Epidermal melanocyte (primary cell): ENCODE measurements at regions not wholly inside any gene's neighbourhood (a gene's known extent, or its start where the extent isn't known, plus 50 kb on each side); places are given as distances from the start of the nearest gene placed in this dataset.

ENCODE experiments used
- DNase-seq: peaks from one replicate; pipeline ENCODE4 v3.0.0; 2011; ENCODE audit warnings: low spot score; ENCODE audit not compliant: insufficient read length

DNA sequence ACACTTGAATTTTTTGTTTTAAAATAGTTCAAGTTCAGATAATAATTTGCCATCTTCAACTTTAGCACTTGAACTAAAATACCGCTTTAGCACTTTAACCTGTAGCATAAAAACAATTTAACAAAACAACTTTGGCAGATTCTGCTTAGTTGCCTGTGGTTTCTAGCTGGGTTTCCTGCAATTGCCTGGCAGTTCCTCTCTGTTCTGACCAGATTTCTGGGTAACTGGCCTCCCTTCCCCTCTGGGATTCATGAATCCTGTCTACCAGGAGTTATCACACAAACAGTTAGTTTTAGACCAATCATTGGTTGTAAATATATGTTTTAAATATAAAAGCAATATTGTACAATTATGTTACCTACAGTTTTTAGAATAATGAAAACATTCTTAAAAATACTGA is 89.8 kb upstream of the HDAC9 start:
- no peak for DNase-seq

- DNase-seq = no peak
These were observed 88.2 kb upstream of the HDAC9 start for GRCh38 chr7:18407385-18407784.

GRCh38 chr7:18408461-18408860 is 87.1 kb upstream of the HDAC9 start:
- no peak for DNase-seq

DNA sequence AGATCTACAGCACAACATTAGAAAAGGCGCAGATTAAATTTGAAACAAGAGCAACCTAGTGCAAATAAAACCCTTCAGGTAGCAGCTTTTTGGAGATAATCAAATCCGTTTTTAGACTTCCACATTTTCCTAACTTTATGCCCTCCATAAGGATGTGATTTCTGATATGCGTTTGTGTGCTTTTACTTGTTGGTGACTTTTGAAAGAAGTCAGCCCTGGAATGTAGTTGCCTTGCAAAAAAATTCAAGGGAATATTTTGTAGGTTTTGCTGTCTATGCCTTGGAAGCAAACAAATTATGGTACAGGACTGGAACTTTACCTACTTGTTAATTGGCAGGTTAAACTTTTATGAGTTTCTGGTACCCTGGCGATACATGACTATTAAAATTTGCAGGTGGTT is 86.7 kb upstream of the HDAC9 start:
- no peak for DNase-seq

- no peak for DNase-seq
These were observed 82.1 kb upstream of the HDAC9 start for GRCh38 chr7:18413447-18413846.

GRCh38 chr7:18414885-18415284 is 80.7 kb upstream of the HDAC9 start:
- no peak for DNase-seq

- no peak for DNase-seq
These were observed 78.6 kb upstream of the HDAC9 start for GRCh38 chr7:18416988-18417387.

DNA sequence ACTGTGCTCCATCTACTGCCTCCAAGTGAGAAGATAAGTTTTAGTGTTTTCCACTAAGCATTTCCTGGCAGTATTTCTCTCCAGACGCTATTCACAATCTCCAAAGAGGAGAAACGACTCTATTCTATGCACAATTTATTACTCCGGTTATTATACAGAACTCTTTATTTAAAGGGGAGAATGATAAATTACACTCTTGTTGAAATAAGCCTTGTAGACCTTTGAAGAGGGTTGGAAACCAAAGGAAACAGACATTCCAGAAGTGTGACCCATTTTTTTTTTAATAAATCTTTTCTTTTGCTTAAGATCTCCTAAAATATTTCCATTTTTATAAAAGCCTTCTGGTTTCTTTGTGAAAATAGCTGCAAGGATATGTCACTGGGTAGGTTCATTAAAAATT is 76.1 kb upstream of the HDAC9 start:
- DNase-seq = no peak

GRCh38 chr7:18420108-18420507 is 75.4 kb upstream of the HDAC9 start:
- no peak for DNase-seq

GRCh38 chr7:18420748-18421147 is 74.8 kb upstream of the HDAC9 start:
- no peak for DNase-seq

GRCh38 chr7:18421297-18422002 is 74.1 kb upstream of the HDAC9 start:
- no peak for DNase-seq

- DNase-seq = no peak
These were observed 70.3 kb upstream of the HDAC9 start for GRCh38 chr7:18425227-18425626.

DNA sequence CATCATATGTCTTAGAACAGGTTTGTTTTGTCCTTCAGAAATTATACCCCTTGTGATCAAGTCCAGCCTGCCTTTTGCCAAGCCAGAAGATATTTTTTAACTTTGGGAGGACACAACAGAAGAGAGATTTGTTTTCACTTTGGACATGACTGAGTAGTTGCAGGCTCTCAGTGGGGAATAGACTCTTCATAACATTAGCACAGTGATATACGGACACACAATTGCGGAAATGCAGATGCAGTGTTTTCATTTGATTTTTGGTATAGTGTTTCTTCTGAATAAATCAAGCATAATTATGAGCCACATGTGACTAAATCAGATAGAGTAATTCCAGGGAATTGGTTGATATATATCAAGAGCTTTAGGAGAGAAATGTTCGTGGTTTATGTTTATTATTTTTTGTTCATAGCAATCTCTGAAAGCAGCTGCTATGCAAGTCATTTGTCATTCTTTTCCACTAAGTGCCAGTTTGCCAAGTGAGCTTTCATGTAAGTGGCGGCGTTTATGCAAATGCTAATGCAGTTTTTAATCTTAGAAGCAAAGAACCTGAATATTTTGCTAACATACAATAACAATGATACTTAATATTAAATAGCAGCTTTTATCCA is 69.6 kb upstream of the HDAC9 start:
- no peak for DNase-seq

DNA sequence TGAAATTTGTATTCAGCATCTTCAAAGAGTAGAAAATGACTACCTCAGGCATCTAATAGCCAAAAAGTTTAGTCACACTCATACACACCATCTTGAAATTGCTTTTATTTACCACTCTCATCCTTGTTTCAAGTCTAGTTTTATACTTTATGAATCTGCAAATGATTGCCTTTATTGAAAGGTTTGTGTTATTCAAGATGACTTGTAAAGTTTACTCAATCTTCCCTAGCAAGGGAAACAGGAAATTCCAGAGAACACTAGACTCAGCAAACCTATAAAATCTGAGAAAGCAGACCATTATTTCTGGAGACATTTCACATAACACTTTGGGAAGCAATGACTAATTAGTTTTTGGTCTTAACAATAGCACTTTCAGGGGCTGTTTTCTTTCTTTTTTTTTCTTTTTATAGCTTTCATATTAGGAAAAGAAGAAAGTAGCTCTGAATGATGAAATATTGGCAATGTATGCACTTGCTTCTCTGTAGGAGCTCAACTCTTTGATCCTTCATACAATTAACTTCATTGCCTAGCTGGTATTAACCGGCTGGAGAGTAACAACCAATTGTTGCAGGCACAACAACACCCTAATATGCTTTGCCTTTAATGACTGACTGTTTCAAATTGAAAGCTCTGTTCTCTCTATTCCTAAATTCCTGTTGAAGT is 68.9 kb upstream of the HDAC9 start:
- DNase-seq = no peak

DNA sequence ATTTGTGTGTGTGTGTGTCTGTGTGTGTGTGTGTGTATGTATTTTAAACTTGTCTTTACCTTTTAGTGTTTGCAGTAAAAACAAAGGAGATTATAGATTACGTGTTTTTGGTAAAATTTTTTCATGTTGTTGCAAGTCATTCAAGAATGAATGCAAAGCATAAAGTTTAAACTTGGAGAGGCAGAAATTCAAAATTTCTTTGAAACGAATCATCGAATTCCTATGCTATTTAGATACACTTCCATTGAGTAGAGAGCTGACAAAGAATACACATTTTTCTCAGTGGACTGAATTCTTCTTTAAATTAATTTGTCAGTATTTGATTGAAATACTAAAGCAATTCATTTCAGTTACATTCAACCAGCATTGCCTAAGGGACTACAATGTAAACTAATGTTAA is 66.0 kb upstream of the HDAC9 start:
- no peak for DNase-seq

DNA sequence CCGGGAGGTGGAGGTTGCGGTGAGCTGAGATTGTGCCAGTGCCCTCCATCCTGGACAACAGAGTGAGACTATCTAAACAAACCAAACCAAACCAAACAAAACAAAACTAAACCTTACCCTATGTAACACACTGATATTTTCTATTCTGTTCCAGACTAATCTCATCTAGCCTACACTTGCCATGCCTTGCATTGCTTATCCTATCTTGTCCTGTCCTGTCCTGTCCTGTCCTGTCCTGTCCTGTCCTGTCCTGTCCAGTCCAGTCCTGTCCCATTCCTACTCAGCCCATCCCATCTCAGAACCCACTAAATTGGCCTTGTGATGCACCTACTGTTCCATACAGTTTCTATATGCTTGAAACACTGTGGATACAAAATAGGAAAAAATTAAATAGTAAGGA is 64.7 kb upstream of the HDAC9 start:
- DNase-seq = no peak

DNA sequence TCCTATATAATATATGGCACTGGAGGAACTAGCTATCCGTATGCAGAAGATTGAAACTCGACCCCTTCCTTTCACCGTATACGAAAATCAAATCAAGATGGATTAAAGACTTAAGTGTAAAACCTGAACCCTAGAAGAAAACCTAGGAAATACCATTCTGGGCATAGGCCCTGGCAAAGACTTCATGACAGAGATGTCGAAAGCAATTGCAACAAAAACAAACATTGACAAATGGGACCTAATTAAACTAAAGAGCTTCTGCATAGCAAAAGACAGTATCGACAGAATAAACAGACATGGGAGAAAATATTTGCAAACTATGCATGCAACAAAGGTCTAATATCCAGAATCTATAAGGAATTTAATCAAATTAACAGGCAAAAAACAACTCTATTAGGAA is 61.4 kb upstream of the HDAC9 start:
- no peak for DNase-seq

DNA sequence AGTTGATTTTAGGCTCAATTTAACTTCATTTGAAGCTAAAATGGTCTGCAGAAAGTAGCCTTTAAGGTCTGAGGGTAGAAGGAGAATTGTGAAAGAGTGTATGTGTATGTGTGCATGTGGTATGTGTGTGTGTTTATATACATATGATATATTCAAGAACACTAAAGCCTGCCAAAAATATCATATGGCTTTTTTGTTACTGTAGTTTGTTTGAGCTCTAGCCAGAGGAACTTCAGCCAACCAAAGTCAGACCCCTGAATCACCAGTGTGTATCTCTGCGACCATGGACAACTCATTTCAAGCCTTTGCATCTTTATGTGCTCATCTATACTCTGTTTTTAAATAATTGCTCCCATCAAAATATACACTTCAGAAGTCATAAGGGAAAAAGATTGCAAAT is 58.4 kb upstream of the HDAC9 start:
- no peak for DNase-seq

GRCh38 chr7:18440934-18441333 is 54.6 kb upstream of the HDAC9 start:
- DNase-seq = no peak

GRCh38 chr7:18444826-18445225 is 50.7 kb upstream of the HDAC9 start:
- DNase-seq = no peak

DNA sequence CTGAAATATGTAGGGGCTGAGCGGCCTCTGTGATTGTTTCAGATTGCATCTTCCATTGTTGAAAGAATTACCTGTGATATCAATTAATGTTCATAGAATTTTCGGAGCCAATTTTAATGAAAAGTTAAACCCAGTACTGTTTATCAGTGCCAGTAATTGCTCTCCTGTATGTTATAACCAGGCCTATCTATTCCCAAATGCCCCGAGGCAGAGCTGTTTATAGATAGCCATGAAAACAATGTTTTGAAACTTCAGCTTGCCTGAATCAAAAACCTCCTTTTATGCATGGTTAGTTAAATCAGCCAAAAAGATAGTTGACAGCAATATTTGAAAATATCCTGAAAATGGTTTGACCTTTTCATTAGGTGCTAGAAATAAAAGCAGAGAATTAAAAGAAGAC is 50.1 kb upstream of the HDAC9 start:
- DNase-seq = no peak
